ENCODE measurements at regions not wholly inside any gene's neighbourhood (a gene's known extent, or its start where the extent isn't known, plus 50 kb on each side); places are given as distances from the start of the nearest gene placed in this dataset.

DNA sequence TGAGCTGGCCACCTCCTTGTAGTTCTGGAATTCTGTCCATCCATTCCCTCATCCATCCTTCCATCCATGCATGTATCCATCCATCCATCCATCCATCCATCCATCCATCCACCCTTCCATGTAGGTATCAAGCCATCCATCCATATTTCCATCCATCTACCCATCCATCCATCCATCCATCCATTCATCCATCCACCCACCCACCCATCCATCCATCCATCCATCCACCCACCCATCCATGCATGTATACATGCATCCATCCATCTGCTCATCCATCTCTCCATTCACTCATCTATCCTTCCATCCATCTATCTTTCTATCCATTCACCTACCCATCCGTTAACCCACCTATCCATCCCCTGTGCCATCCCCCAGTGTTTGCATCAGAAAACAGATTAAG is 153.6 kb upstream of the STX18 start:
- Histone ChIP-seq H3K36me3 (ENCODE audit: control insufficient read depth in 2 of 2, extremely low read depth in 1 of 2, insufficient read depth in 2 of 2, low read length in 2 of 2) (no peaks in the 10 kb centered on the region), H3K9me3 (ENCODE audit: control insufficient read depth, low read depth, low read length) (no peaks in the 10 kb centered on the region), H3K9me1 (ENCODE audit: control insufficient read depth, extremely low read depth, insufficient read depth, low read length) (no peaks in the 10 kb centered on the region), H3K4me2 (ENCODE audit: control insufficient read depth, extremely low read depth, insufficient read depth, low read depth, low read length) (no peak overlapping the region), H3K27me3 (ENCODE audit: control insufficient read depth, extremely low read depth, insufficient read depth, low read length) (no peaks in the 10 kb centered on the region), H2AFZ (ENCODE audit: control insufficient read depth, low read length) (no peak overlapping the region), H3K79me2 (ENCODE audit: control insufficient read depth, insufficient read depth, low read length) (no peaks in the 10 kb centered on the region), H3K9ac (ENCODE audit: control insufficient read depth, extremely low read depth, insufficient read depth, low read length) (no peak overlapping the region), H4K20me1 (ENCODE audit: control insufficient read depth, extremely low read depth, insufficient read depth, low read length) (no peaks in the 10 kb centered on the region), H3K4me1 (ENCODE audit: control insufficient read depth, extremely low read depth, insufficient read depth, low read length) (no peaks in the 10 kb centered on the region), H3K4me3 (ENCODE audit: control insufficient read depth in 2 of 3, extremely low read depth in 1 of 3, insufficient read depth in 2 of 3, low read depth in 1 of 3, low read length in 3 of 3) (no peak overlapping the region), H3K27ac (ENCODE audit: control insufficient read depth, insufficient read depth, low read length) (no peak overlapping the region)
- DNase-seq (ENCODE audit: low read depth, low spot score) (no peak), FAIRE-seq (no peak)
- no peak for TF ChIP-seq EZH2 (IDR thresholded peaks at IDR 0.05; ENCODE audit: low read length)
- TF ChIP-seq, protein P1, sequence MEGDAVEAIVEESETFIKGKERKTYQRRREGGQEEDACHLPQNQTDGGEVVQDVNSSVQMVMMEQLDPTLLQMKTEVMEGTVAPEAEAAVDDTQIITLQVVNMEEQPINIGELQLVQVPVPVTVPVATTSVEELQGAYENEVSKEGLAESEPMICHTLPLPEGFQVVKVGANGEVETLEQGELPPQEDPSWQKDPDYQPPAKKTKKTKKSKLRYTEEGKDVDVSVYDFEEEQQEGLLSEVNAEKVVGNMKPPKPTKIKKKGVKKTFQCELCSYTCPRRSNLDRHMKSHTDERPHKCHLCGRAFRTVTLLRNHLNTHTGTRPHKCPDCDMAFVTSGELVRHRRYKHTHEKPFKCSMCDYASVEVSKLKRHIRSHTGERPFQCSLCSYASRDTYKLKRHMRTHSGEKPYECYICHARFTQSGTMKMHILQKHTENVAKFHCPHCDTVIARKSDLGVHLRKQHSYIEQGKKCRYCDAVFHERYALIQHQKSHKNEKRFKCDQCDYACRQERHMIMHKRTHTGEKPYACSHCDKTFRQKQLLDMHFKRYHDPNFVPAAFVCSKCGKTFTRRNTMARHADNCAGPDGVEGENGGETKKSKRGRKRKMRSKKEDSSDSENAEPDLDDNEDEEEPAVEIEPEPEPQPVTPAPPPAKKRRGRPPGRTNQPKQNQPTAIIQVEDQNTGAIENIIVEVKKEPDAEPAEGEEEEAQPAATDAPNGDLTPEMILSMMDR (optimal IDR thresholded peaks at IDR 0.05 in 1 of 3, IDR thresholded peaks at IDR 0.05 in 1 of 3, conservative IDR thresholded peaks at IDR 0.05 in 1 of 3; ENCODE audit: extremely low read depth in 1 of 3, insufficient read depth in 2 of 3, low read length in 3 of 3) = no peak
- dilution Hi-C loops (cut with MboI; ENCODE audit: extremely low pct_ligation_motif_present, low sequenced_read_pairs) = no loop called here

DNA sequence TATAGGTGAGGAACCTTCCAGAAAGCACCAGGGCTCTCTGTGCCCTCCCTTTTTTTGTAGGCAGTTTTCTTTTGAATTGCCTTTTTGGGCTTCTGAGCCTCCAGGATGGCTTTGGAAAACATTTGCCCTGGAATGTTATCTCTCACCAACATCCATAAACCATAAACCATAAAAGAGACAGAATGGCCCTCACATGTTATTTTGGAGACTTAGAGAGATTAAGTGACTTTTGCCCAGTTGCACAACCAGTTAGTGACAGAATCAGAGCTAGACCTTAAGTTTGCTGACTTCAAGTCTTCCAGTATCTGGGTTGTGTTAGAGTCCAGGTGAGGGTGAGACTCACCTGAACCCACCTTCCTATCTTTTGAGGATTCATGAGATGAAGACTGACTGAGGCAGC is 153.0 kb upstream of the STX18 start:
- dilution Hi-C loops (cut with MboI; ENCODE audit: extremely low pct_ligation_motif_present, low sequenced_read_pairs) = no loop called here
- H3K9me1 ChIP-seq (ENCODE audit: control insufficient read depth, extremely low read depth, insufficient read depth, low read length) = no peaks in the 10 kb centered on the region
- FAIRE-seq = no peak

More for the DNA sequence above, 153.0 kb upstream of the STX18 start:
- Histone ChIP-seq H3K79me2 (ENCODE audit: control insufficient read depth, insufficient read depth, low read length) (no peaks in the 10 kb centered on the region), H3K27ac (ENCODE audit: control insufficient read depth, insufficient read depth, low read length) (no peak overlapping the region), H3K4me3 (ENCODE audit: control insufficient read depth in 2 of 3, extremely low read depth in 1 of 3, insufficient read depth in 2 of 3, low read depth in 1 of 3, low read length in 3 of 3) (no peak overlapping the region), H2AFZ (ENCODE audit: control insufficient read depth, low read length) (no peak overlapping the region), H3K4me1 (ENCODE audit: control insufficient read depth, extremely low read depth, insufficient read depth, low read length) (no peaks in the 10 kb centered on the region), H4K20me1 (ENCODE audit: control insufficient read depth, extremely low read depth, insufficient read depth, low read length) (no peaks in the 10 kb centered on the region), H3K9me3 (ENCODE audit: control insufficient read depth, low read depth, low read length) (no peaks in the 10 kb centered on the region), H3K36me3 (ENCODE audit: control insufficient read depth in 2 of 2, extremely low read depth in 1 of 2, insufficient read depth in 2 of 2, low read length in 2 of 2) (no peaks in the 10 kb centered on the region), H3K9ac (ENCODE audit: control insufficient read depth, extremely low read depth, insufficient read depth, low read length) (no peak overlapping the region), H3K27me3 (ENCODE audit: control insufficient read depth, extremely low read depth, insufficient read depth, low read length) (no peaks in the 10 kb centered on the region), H3K4me2 (ENCODE audit: control insufficient read depth, extremely low read depth, insufficient read depth, low read depth, low read length) (no peak overlapping the region)
- TF ChIP-seq, protein P1 (optimal IDR thresholded peaks at IDR 0.05 in 1 of 3, IDR thresholded peaks at IDR 0.05 in 1 of 3, conservative IDR thresholded peaks at IDR 0.05 in 1 of 3; ENCODE audit: extremely low read depth in 1 of 3, insufficient read depth in 2 of 3, low read length in 3 of 3) = no peak
- no peak for TF ChIP-seq EZH2 (IDR thresholded peaks at IDR 0.05; ENCODE audit: low read length)
- DNase-seq (ENCODE audit: low read depth, low spot score) = no peak
